Mesothelial cell of epicardium (in vitro differentiated cells): ENCODE measurements at regions not wholly inside any gene's neighbourhood (a gene's known extent, or its start where the extent isn't known, plus 50 kb on each side); places are given as distances from the start of the nearest gene placed in this dataset.

Experiments used
- DNase-seq, 2 experiments: peaks; one replicate each; pipeline ENCODE4 v3.0.0; 2021; ENCODE audit warnings: low spot score in 2 of 2; ENCODE audit not compliant: unreplicated experiment in 2 of 2
- H3K27ac Mint-ChIP-seq: 2 replicates; pipeline ENCODE4 v1.8.0; 2021; ENCODE audit warnings: mixed read lengths
- H3K27me3 Mint-ChIP-seq: 2 replicates; pipeline ENCODE4 v1.8.0; 2021; ENCODE audit warnings: low read depth, mixed read lengths
- H3K36me3 Mint-ChIP-seq: 2 replicates; pipeline ENCODE4 v1.8.0; 2021; ENCODE audit warnings: mixed read lengths
- H3K4me1 Mint-ChIP-seq: 2 replicates; pipeline ENCODE4 v1.8.0; 2021; ENCODE audit warnings: mixed read lengths
- H3K4me3 Mint-ChIP-seq: 2 replicates; pipeline ENCODE4 v1.8.0; 2021; ENCODE audit warnings: mild to moderate bottlenecking, moderate library complexity, mixed read lengths
- H3K9me3 Mint-ChIP-seq: 2 replicates; pipeline ENCODE4 v1.8.0; 2021; ENCODE audit warnings: mixed read lengths
- CTCF ChIP-seq: fragments of 200-600 bp; sonication (generic); IDR thresholded peaks from one replicate; pipeline ENCODE4 v1.5.0; 2021; ENCODE audit warnings: antibody characterized with exemption; ENCODE audit not compliant: unreplicated experiment

- Mint-ChIP-seq H3K27ac (no peak overlapping the region), H3K4me3 (no peak overlapping the region), H3K9me3 (peaks cover 14% of the 10 kb centered on the region), H3K36me3 (no peaks in the 10 kb centered on the region), H3K27me3 (no peaks in the 10 kb centered on the region), H3K4me1 (peaks cover 9% of the 10 kb centered on the region)
- DNase-seq, result no peak
- no peak for TF ChIP-seq CTCF
Observed at GRCh38 chr15:47157827-47158226, 559.5 kb upstream of the SEMA6D start.

- Mint-ChIP-seq H3K9me3 (peaks cover 14% of the 10 kb centered on the region), H3K27ac (no peak overlapping the region), H3K4me3 (no peak overlapping the region), H3K27me3 (no peaks in the 10 kb centered on the region), H3K36me3 (no peaks in the 10 kb centered on the region), H3K4me1 (peaks cover 9% of the 10 kb centered on the region)
- DNase-seq, result no peak
- TF ChIP-seq CTCF, result no peak
Observed at GRCh38 chr15:47158573-47158972, 558.7 kb upstream of the SEMA6D start.

- Mint-ChIP-seq H3K27ac (no peak overlapping the region), H3K27me3 (peaks cover 11% of the 10 kb centered on the region), H3K36me3 (no peaks in the 10 kb centered on the region), H3K4me3 (no peak overlapping the region), H3K4me1 (no peaks in the 10 kb centered on the region), H3K9me3 (peaks cover 4% of the 10 kb centered on the region)
- no peak for TF ChIP-seq CTCF
- no peak for DNase-seq
Observed at GRCh38 chr15:47177177-47177576, 540.1 kb upstream of the SEMA6D start.

GRCh38 chr15:47179988-47180387 lies 537.3 kb upstream of the SEMA6D start:
- peaks cover 4% of the 10 kb centered on the region for H3K9me3 Mint-ChIP-seq
- no peak overlapping the region for H3K27ac Mint-ChIP-seq
- peaks cover 36% of the 10 kb centered on the region for H3K27me3 Mint-ChIP-seq
- no peak for DNase-seq
- no peak overlapping the region for H3K4me3 Mint-ChIP-seq
- no peaks in the 10 kb centered on the region for H3K36me3 Mint-ChIP-seq
- no peak for TF ChIP-seq CTCF
- peaks cover 12% of the 10 kb centered on the region for H3K4me1 Mint-ChIP-seq

- H3K36me3 Mint-ChIP-seq, result no peaks in the 10 kb centered on the region
- peaks cover 4% of the 10 kb centered on the region for H3K9me3 Mint-ChIP-seq
- no peak for DNase-seq
- H3K4me3 Mint-ChIP-seq, result no peak overlapping the region
- peaks cover 50% of the 10 kb centered on the region for H3K27me3 Mint-ChIP-seq
- H3K27ac Mint-ChIP-seq, result no peak overlapping the region
- no peak for TF ChIP-seq CTCF
- peaks cover 20% of the 10 kb centered on the region for H3K4me1 Mint-ChIP-seq
Observed at GRCh38 chr15:47182818-47183217, 534.5 kb upstream of the SEMA6D start.
